ENCODE measurements at regions not wholly inside any gene's neighbourhood (a gene's known extent, or its start where the extent isn't known, plus 50 kb on each side); places are given as distances from the start of the nearest gene placed in this dataset.

- no TSS peak for BruUV-seq (replicated peaks)
- Mint-ChIP-seq H3K36me3 (ENCODE audit: insufficient read depth, unreplicated experiment) (no peaks in the 10 kb centered on the region), H3K4me3 (ENCODE audit: unreplicated experiment) (no peak overlapping the region), H3K27ac (ENCODE audit: unreplicated experiment) (no peak overlapping the region), H3K27me3 (ENCODE audit: insufficient read depth, unreplicated experiment) (peaks cover 4% of the 10 kb centered on the region), H3K9me3 (ENCODE audit: unreplicated experiment) (peaks cover 13% of the 10 kb centered on the region), H3K4me1 (ENCODE audit: low read depth, unreplicated experiment) (peaks cover 20% of the 10 kb centered on the region)
- no peak for TF ChIP-seq CTCF (IDR thresholded peaks at IDR 0.05; ENCODE audit: insufficient read depth in 1 of 2, low read depth in 1 of 2, low read length in 1 of 2, severe bottlenecking in 1 of 2, unreplicated experiment in 1 of 2)
- ChIA-PET CTCF (no interaction called here), POLR2A (no interaction called here)
- H3K36me3 ChIP-seq (ENCODE audit: control insufficient read depth, insufficient read depth, low read length), result no peaks in the 10 kb centered on the region; the same call in 1 of the 2 replicates
- H3K4me1 ChIP-seq, result 0 out of 2 replicates have a peak, but pooled peaks cover 4% of the 10 kb centered on the region
- no peak for DNase-seq
- no peak overlapping the region for H3K4me3 ChIP-seq (ENCODE audit: low read depth, low read length)
- intact Hi-C loops (cut with micrococcal nuclease; ENCODE audit: unreplicated experiment), result loop anchor here (5.0 kb wide), 1 partner anchor 52 kb away; no protein-coding TSS in a partner anchor
- H3K9me3 ChIP-seq, result peaks cover 3% of the 10 kb centered on the region; the same call in 1 of the 2 replicates
- H3K27me3 ChIP-seq (replicated peaks; ENCODE audit: control insufficient read depth, insufficient read depth, low read length), result no peaks in the 10 kb centered on the region
These were observed 286.9 kb downstream of the RFC3 start for GRCh38 chr13:34104853-34105252.

GRCh38 chr13:34107806-34108205, 289.9 kb downstream of the RFC3 start:
- Histone ChIP-seq H3K4me3 (ENCODE audit: low read depth, low read length) (no peak overlapping the region), H3K4me1 (0 out of 2 replicates have a peak, but pooled peaks cover 4% of the 10 kb centered on the region), H3K27me3 (replicated peaks; ENCODE audit: control insufficient read depth, insufficient read depth, low read length) (no peaks in the 10 kb centered on the region), H3K9me3 (0 out of 2 replicates have a peak, but pooled peaks cover 3% of the 10 kb centered on the region), H3K36me3 (ENCODE audit: control insufficient read depth, insufficient read depth, low read length) (no peaks in the 10 kb centered on the region; the same call in 1 of the 2 replicates)
- Mint-ChIP-seq H3K4me1 (ENCODE audit: low read depth, unreplicated experiment) (peaks cover 20% of the 10 kb centered on the region), H3K27me3 (ENCODE audit: insufficient read depth, unreplicated experiment) (no peaks in the 10 kb centered on the region), H3K4me3 (ENCODE audit: unreplicated experiment) (no peak overlapping the region), H3K36me3 (ENCODE audit: insufficient read depth, unreplicated experiment) (no peaks in the 10 kb centered on the region), H3K9me3 (ENCODE audit: unreplicated experiment) (peaks cover 18% of the 10 kb centered on the region), H3K27ac (ENCODE audit: unreplicated experiment) (peak overlapping the region; percentile 19)
- CTCF ChIA-PET, result no interaction called here
- DNase-seq, result peak in 1 of 2 experiments; percentile 3
- TF ChIP-seq CTCF (IDR thresholded peaks at IDR 0.05; ENCODE audit: insufficient read depth in 1 of 2, low read depth in 1 of 2, low read length in 1 of 2, severe bottlenecking in 1 of 2, unreplicated experiment in 1 of 2), result no peak
- POLR2A ChIA-PET, result no interaction called here
- intact Hi-C loops (cut with micrococcal nuclease; ENCODE audit: unreplicated experiment), result loop anchor here (5.0 kb wide), 1 partner anchor 49 kb away; no protein-coding TSS in a partner anchor
- BruUV-seq (replicated peaks), result no TSS peak

GRCh38 chr13:34108410-34108809, 290.5 kb downstream of the RFC3 start:
- Histone ChIP-seq H3K9me3 (0 out of 2 replicates have a peak, but pooled peaks cover 3% of the 10 kb centered on the region), H3K36me3 (ENCODE audit: control insufficient read depth, insufficient read depth, low read length) (no peaks in the 10 kb centered on the region; the same call in 1 of the 2 replicates), H3K4me1 (0 out of 2 replicates have a peak, but pooled peaks cover 4% of the 10 kb centered on the region), H3K4me3 (ENCODE audit: low read depth, low read length) (no peak overlapping the region), H3K27me3 (replicated peaks; ENCODE audit: control insufficient read depth, insufficient read depth, low read length) (no peaks in the 10 kb centered on the region)
- DNase-seq, result peak in 1 of 2 experiments; percentile 30
- intact Hi-C loops (cut with micrococcal nuclease; ENCODE audit: unreplicated experiment), result loop anchor here (5.0 kb wide), 1 partner anchor 49 kb away; no protein-coding TSS in a partner anchor
- Mint-ChIP-seq H3K27ac (ENCODE audit: unreplicated experiment) (peak overlapping the region; percentile 19), H3K36me3 (ENCODE audit: insufficient read depth, unreplicated experiment) (no peaks in the 10 kb centered on the region), H3K27me3 (ENCODE audit: insufficient read depth, unreplicated experiment) (no peaks in the 10 kb centered on the region), H3K4me3 (ENCODE audit: unreplicated experiment) (no peak overlapping the region), H3K9me3 (ENCODE audit: unreplicated experiment) (peaks cover 18% of the 10 kb centered on the region), H3K4me1 (ENCODE audit: low read depth, unreplicated experiment) (peaks cover 20% of the 10 kb centered on the region)
- no TSS peak for BruUV-seq (replicated peaks)
- ChIA-PET POLR2A (no interaction called here), CTCF (no interaction called here)
- TF ChIP-seq CTCF (IDR thresholded peaks at IDR 0.05; ENCODE audit: insufficient read depth in 1 of 2, low read depth in 1 of 2, low read length in 1 of 2, severe bottlenecking in 1 of 2, unreplicated experiment in 1 of 2), result no peak

Data from Caco-2 (cell line).